Nephron progenitor cell (in vitro differentiated cells): ENCODE measurements at regions not wholly inside any gene's neighbourhood (a gene's known extent, or its start where the extent isn't known, plus 50 kb on each side); places are given as distances from the start of the nearest gene placed in this dataset.

Experiments used
- DNase-seq: peaks from one replicate; pipeline ENCODE4 v3.0.0; 2021
- H3K27ac Mint-ChIP-seq: 2 replicates; pipeline ENCODE4 v1.8.0; 2021; ENCODE audit warnings: mild to moderate bottlenecking, moderate library complexity, mixed read lengths
- H3K27me3 Mint-ChIP-seq: 2 replicates; pipeline ENCODE4 v1.8.0; 2021; ENCODE audit warnings: mild to moderate bottlenecking, low read depth, mixed read lengths; ENCODE audit not compliant: poor library complexity
- H3K36me3 Mint-ChIP-seq: 2 replicates; pipeline ENCODE4 v1.8.0; 2021; ENCODE audit warnings: low read depth, mixed read lengths
- H3K4me1 Mint-ChIP-seq: 2 replicates; pipeline ENCODE4 v1.8.0; 2021; ENCODE audit warnings: mixed read lengths
- H3K4me3 Mint-ChIP-seq: 2 replicates; pipeline ENCODE4 v1.8.0; 2021; ENCODE audit warnings: mild to moderate bottlenecking, moderate library complexity, mixed read lengths
- H3K9me3 Mint-ChIP-seq: 2 replicates; pipeline ENCODE4 v1.8.0; 2021; ENCODE audit warnings: mild to moderate bottlenecking, moderate library complexity, mixed read lengths
- TF ChIP-seq, protein P1 (sequence below): fragments of 200-600 bp; sonication (generic); IDR thresholded peaks from 2 replicates; pipeline ENCODE4 v1.5.0; 2021; ENCODE audit warnings: antibody characterized with exemption

DNA sequence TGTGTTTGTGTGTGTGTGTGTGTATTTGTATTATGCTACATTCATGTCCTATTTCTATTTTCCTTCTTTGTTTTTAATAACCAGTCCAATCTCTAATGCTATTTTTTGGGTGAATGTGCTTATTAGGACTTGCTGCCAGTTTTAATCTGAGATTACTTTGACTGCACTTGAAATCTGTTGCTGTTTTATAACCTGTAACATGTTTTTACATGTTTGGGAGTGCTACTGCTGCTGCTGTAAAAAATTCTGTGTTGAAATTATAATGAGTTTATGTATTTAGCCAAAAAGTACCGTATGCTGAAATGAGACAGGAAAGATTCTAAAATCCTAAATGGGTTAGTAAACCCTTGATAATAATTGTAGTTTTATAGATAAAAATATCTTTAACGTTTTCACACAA, 104.7 kb upstream of the SSBP2 start:
- TF ChIP-seq, protein P1, sequence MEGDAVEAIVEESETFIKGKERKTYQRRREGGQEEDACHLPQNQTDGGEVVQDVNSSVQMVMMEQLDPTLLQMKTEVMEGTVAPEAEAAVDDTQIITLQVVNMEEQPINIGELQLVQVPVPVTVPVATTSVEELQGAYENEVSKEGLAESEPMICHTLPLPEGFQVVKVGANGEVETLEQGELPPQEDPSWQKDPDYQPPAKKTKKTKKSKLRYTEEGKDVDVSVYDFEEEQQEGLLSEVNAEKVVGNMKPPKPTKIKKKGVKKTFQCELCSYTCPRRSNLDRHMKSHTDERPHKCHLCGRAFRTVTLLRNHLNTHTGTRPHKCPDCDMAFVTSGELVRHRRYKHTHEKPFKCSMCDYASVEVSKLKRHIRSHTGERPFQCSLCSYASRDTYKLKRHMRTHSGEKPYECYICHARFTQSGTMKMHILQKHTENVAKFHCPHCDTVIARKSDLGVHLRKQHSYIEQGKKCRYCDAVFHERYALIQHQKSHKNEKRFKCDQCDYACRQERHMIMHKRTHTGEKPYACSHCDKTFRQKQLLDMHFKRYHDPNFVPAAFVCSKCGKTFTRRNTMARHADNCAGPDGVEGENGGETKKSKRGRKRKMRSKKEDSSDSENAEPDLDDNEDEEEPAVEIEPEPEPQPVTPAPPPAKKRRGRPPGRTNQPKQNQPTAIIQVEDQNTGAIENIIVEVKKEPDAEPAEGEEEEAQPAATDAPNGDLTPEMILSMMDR: no peak
- H3K9me3 Mint-ChIP-seq: no peaks in the 10 kb centered on the region
- H3K36me3 Mint-ChIP-seq: no peaks in the 10 kb centered on the region
- H3K27me3 Mint-ChIP-seq: peaks cover 4% of the 10 kb centered on the region
- H3K4me3 Mint-ChIP-seq: no peak overlapping the region
- peak overlapping the region; percentile 32 for H3K27ac Mint-ChIP-seq
- peaks cover 74% of the 10 kb centered on the region for H3K4me1 Mint-ChIP-seq
- no peak for DNase-seq

DNA sequence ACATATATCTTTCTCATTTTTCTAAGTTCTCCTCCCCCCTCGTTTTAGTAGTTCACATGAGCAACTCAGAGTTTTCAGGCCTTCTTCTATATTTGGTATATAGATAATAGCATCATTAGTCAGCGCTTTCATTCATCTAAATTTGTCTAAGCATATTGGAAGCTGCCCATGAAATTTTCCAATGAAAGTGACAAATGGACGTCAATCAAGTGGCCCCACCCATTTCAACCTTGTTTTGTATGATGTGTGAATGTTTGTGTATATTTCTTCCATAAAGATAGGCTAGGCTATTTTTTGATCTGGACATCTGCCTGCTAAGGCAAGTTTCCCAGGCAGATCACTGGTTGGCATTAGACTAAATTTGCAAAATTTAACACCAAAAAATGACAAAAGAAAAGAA, 104.0 kb upstream of the SSBP2 start:
- no peaks in the 10 kb centered on the region for H3K9me3 Mint-ChIP-seq
- TF ChIP-seq, protein P1: no peak
- DNase-seq: no peak
- H3K4me1 Mint-ChIP-seq: peaks cover 80% of the 10 kb centered on the region
- H3K4me3 Mint-ChIP-seq: no peak overlapping the region
- H3K27ac Mint-ChIP-seq: peak overlapping the region; percentile 15
- no peaks in the 10 kb centered on the region for H3K36me3 Mint-ChIP-seq
- peaks cover 4% of the 10 kb centered on the region for H3K27me3 Mint-ChIP-seq

DNA sequence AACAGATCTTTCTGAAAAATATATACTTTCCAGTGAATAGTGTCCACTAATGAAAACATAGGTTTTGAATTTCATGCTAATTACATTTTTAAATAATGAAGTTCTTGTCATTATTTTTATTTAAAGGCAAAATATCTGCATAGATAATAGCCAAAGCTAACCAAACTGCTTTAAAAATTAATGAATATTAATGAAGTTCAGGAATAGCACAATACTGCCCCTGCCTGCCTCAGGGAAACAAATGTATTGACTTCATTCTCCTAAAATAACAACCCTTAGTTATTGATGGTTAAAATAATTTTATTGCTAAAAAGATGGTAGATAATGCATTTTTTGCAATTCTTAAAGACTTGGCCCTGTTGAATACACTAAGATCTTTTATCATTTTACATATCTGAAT, 103.6 kb upstream of the SSBP2 start:
- H3K4me3 Mint-ChIP-seq: no peak overlapping the region
- H3K4me1 Mint-ChIP-seq: peaks cover 80% of the 10 kb centered on the region
- no peaks in the 10 kb centered on the region for H3K9me3 Mint-ChIP-seq
- peak overlapping the region; percentile 15 for H3K27ac Mint-ChIP-seq
- DNase-seq: no peak
- TF ChIP-seq, protein P1: no peak
- H3K27me3 Mint-ChIP-seq: peaks cover 4% of the 10 kb centered on the region
- H3K36me3 Mint-ChIP-seq: no peaks in the 10 kb centered on the region

DNA sequence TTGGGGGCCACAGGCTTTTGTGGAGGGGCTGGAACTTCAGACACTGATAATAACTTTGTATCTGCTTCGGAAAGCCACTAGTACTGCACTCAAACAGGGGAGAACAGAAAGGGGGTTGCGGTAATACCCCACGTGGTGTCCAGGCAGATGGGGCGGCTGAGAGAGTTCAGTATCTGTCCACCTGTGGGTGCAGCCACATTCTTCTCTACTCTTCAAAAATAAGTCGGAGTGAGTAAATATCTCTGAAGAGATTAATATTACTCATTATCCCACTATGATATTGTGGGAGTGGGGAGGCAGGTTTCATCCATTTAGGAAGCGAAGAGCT, 102.1 kb upstream of the SSBP2 start:
- Mint-ChIP-seq H3K27ac (peak overlapping the region; percentile 98), H3K9me3 (no peaks in the 10 kb centered on the region), H3K27me3 (peaks cover 4% of the 10 kb centered on the region), H3K4me3 (peak overlapping the region; percentile 91), H3K36me3 (no peaks in the 10 kb centered on the region), H3K4me1 (peaks cover 92% of the 10 kb centered on the region)
- DNase-seq: no peak
- TF ChIP-seq, protein P1: no peak

DNA sequence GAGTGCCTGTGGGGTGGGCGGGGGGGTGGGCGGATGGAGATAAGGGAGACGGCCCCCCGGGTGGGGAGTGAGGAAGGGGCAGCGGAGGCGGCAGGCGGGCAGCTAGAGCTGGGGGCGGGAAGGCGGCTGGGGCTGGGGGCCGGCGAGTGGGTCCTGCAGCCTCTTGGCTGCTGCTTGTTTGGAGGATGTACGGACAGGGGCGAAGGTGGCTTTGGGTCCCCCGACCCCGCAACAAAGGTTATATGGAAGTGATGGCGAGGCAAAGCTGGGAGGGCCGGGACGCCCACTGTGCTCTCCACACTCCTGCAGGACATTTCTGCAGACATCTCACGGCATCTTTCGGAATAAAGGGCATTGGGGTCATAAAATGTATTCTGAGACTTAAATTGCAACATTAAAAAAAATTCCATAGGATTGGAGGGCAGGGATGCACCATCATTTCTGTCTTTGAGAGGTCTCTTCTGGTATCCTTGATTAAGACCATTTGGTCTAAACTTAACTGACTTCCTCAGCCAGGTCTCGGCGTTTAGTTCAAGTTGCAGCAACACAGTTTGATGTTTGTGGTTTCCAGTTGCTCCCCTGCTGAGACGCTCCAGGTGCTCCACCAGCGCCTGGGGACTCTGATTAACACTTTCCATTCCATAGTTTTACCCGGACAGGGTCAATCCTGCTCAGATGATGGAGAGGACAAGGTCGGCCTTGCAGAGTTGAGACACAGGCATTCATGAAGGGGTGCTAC, 101.6 kb upstream of the SSBP2 start:
- H3K4me3 Mint-ChIP-seq: peak overlapping the region; percentile 91
- TF ChIP-seq, protein P1: no peak
- H3K36me3 Mint-ChIP-seq: no peaks in the 10 kb centered on the region
- peak; percentile 53 for DNase-seq
- H3K9me3 Mint-ChIP-seq: peaks cover 4% of the 10 kb centered on the region
- peaks cover 2% of the 10 kb centered on the region for H3K27me3 Mint-ChIP-seq
- peak overlapping the region; percentile 98 for H3K27ac Mint-ChIP-seq
- H3K4me1 Mint-ChIP-seq: peaks cover 92% of the 10 kb centered on the region

DNA sequence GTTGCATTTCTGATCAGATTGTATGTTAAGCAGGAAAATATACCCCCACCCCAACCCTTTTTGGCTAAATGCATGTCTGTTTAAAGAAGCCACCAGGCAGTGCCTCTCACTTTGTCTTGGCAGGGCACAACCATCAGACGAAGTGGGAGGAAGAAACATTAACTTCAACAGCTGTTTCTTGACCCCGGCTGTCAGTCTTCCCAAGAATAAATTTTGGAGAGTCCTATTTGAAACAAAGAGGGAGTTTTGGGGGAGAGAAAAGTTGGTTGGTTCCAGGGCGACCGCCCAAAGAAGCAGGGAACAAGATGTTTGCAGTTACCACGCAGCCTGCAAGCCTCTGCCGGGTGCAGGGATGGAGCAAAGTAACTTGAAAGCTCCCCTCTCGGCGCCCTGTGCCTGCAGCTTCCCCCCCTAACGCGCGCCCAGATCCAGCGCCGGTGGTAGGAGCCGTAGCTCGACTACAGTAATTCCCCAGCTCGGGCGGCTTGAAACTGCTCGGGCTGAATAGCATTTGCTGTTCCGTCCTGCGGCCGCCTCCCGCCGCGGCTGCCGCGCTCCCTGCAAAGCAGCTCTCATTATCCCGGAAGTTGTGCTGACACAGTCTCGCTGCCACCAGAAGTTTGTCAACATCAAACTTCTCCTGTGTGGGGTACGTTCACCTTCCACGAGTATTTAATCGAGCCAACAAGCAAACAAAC, 100.7 kb upstream of the SSBP2 start:
- Mint-ChIP-seq H3K4me1 (peaks cover 87% of the 10 kb centered on the region), H3K4me3 (peak overlapping the region; percentile 91), H3K27ac (peak overlapping the region; percentile 100), H3K36me3 (no peaks in the 10 kb centered on the region), H3K27me3 (no peaks in the 10 kb centered on the region), H3K9me3 (peaks cover 4% of the 10 kb centered on the region)
- TF ChIP-seq, protein P1: no peak
- peak; percentile 96 for DNase-seq
